ENCODE measurements at regions not wholly inside any gene's neighbourhood (a gene's known extent, or its start where the extent isn't known, plus 50 kb on each side); places are given as distances from the start of the nearest gene placed in this dataset.

- no peak for TF ChIP-seq STAT6 (CRISPR knock-in tag; conservative IDR thresholded peaks at IDR 0.05; ENCODE audit: low read depth)
- no peak for TF ChIP-seq ATF2 (CRISPR knock-in tag; IDR thresholded peaks at IDR 0.05; ENCODE audit: borderline replicate concordance, low read depth)
- TF ChIP-seq CREB1 (CRISPR knock-in tag; IDR thresholded peaks at IDR 0.05): no peak
Measured at GRCh38 chr13:74979703-74980102, 502.3 kb downstream of the TBC1D4 start (continued).

- TF ChIP-seq USF1 (CRISPR knock-in tag; IDR thresholded peaks at IDR 0.05) (no peak), ZNF138 (CRISPR knock-in tag; conservative IDR thresholded peaks at IDR 0.05) (no peak), FOXK1 (CRISPR knock-in tag; IDR thresholded peaks at IDR 0.05) (no peak), ZNF317 (CRISPR knock-in tag; IDR thresholded peaks at IDR 0.05; ENCODE audit: borderline replicate concordance, low read depth) (no peak)
- ChIA-PET POLR2A (no interaction called here), CTCF (no interaction called here)
- no peaks in the 10 kb centered on the region for H3K36me3 Mint-ChIP-seq
- ATAC-seq: peak; percentile 73
- H3K27ac Mint-ChIP-seq: no peak overlapping the region
- H3K4me1 Mint-ChIP-seq: peaks cover 30% of the 10 kb centered on the region
- DNase-seq (ENCODE audit: low spot score): no peak
- H3K27me3 Mint-ChIP-seq (ENCODE audit: low read depth): no peaks in the 10 kb centered on the region
- no peak overlapping the region for H3K4me3 Mint-ChIP-seq
- no peaks in the 10 kb centered on the region for H3K9me3 Mint-ChIP-seq
Measured at GRCh38 chr13:74978591-74978990, 503.4 kb downstream of the TBC1D4 start.

GRCh38 chr13:74977498-74977897, 504.5 kb downstream of the TBC1D4 start:
- Mint-ChIP-seq H3K4me1 (peaks cover 30% of the 10 kb centered on the region), H3K9me3 (no peaks in the 10 kb centered on the region), H3K27ac (no peak overlapping the region), H3K36me3 (no peaks in the 10 kb centered on the region), H3K4me3 (no peak overlapping the region), H3K27me3 (ENCODE audit: low read depth) (no peaks in the 10 kb centered on the region)
- ChIA-PET CTCF (interaction anchor here (0.7 kb wide), 1 partner anchor 1129 kb away, joined by 3 read pairs; no protein-coding TSS in a partner anchor), POLR2A (no interaction called here)
- ATAC-seq (no peak), DNase-seq (ENCODE audit: low spot score) (no peak)
- TF ChIP-seq ZNF512 (CRISPR knock-in tag; IDR thresholded peaks at IDR 0.05; ENCODE audit: borderline replicate concordance) (no peak), GRHL2 (CRISPR knock-in tag; IDR thresholded peaks at IDR 0.05; ENCODE audit: insufficient replicate concordance, severe bottlenecking) (no peak), HMGA2 (CRISPR knock-in tag; IDR thresholded peaks at IDR 0.05) (no peak), PRDM15 (CRISPR knock-in tag; IDR thresholded peaks at IDR 0.05) (no peak), ZMAT4 (CRISPR knock-in tag; IDR thresholded peaks at IDR 0.05) (no peak), NFE2L1 (CRISPR knock-in tag; IDR thresholded peaks at IDR 0.05) (no peak), ZNF423 (CRISPR knock-in tag; IDR thresholded peaks at IDR 0.05) (no peak), NR2C2 (CRISPR knock-in tag; IDR thresholded peaks at IDR 0.05) (no peak), ZNF219 (CRISPR knock-in tag; IDR thresholded peaks at IDR 0.05; ENCODE audit: borderline replicate concordance) (no peak), E2F5 (CRISPR knock-in tag; IDR thresholded peaks at IDR 0.05) (no peak), ESRRA (CRISPR knock-in tag; IDR thresholded peaks at IDR 0.05; ENCODE audit: borderline replicate concordance) (no peak), ELF4 (CRISPR knock-in tag; IDR thresholded peaks at IDR 0.05; ENCODE audit: low read depth) (no peak), NFYB (CRISPR knock-in tag; conservative IDR thresholded peaks at IDR 0.05; ENCODE audit: low read depth) (no peak), JAZF1 (CRISPR knock-in tag; IDR thresholded peaks at IDR 0.05) (no peak), NR1H2 (CRISPR knock-in tag; IDR thresholded peaks at IDR 0.05) (no peak)

Measured in WTC11 (cell line).